Stimulated activated CD8-positive, alpha-beta memory T cell treated with anti-CD3 and anti-CD28 coated beads, Interleukin-4, amount 100 ng/mL, for 1 hour (primary cell): ENCODE measurements at regions not wholly inside any gene's neighbourhood (a gene's known extent, or its start where the extent isn't known, plus 50 kb on each side); places are given as distances from the start of the nearest gene placed in this dataset.
"Not testable (repeated sequence)": the region's sequence is repeated elsewhere in the genome, so short reads cannot be mapped to it uniquely, and the experiment has no call there.

Source experiments
- DNase-seq, 2 donors: peaks; one replicate each; pipeline ENCODE4 v3.0.0-alpha.2; 2020; ENCODE audit warnings: low read depth in 2 of 2, low spot score in 1 of 2

GRCh38 chr13:87736849-87737385 lies 65.7 kb downstream of the SLITRK5 start:
- no peak for DNase-seq

- DNase-seq: no peak
Measured at GRCh38 chr13:87754097-87754496, 82.9 kb downstream of the SLITRK5 start.

- no peak for DNase-seq
Measured at GRCh38 chr13:87769445-87769844, 98.3 kb downstream of the SLITRK5 start.

- no peak for DNase-seq
Measured at GRCh38 chr13:87777387-87777786, 106.2 kb downstream of the SLITRK5 start.

- DNase-seq: no peak
Measured at GRCh38 chr13:87778128-87778527, 107.0 kb downstream of the SLITRK5 start.

GRCh38 chr13:87779426-87779825 lies 108.3 kb downstream of the SLITRK5 start:
- DNase-seq: no peak

- no peak for DNase-seq
Measured at GRCh38 chr13:87783366-87783765, 112.2 kb downstream of the SLITRK5 start.

GRCh38 chr13:87788363-87788762 lies 117.2 kb downstream of the SLITRK5 start:
- no peak for DNase-seq

- DNase-seq: no peak
Measured at GRCh38 chr13:87792878-87793277, 121.7 kb downstream of the SLITRK5 start.

GRCh38 chr13:87798536-87798935 lies 127.4 kb downstream of the SLITRK5 start:
- DNase-seq: no peak

GRCh38 chr13:87810391-87810801 lies 139.2 kb downstream of the SLITRK5 start:
- no peak for DNase-seq

GRCh38 chr13:87810920-87811344 lies 139.8 kb downstream of the SLITRK5 start:
- no peak for DNase-seq

- DNase-seq: no peak
Measured at GRCh38 chr13:87814403-87814802, 143.2 kb downstream of the SLITRK5 start.

- DNase-seq: no peak
Measured at GRCh38 chr13:87820241-87820640, 149.1 kb downstream of the SLITRK5 start.

- no peak for DNase-seq
Measured at GRCh38 chr13:87821512-87821911, 150.3 kb downstream of the SLITRK5 start.

- DNase-seq: not testable (repeated sequence)
Measured at GRCh38 chr13:87826301-87826700, 155.1 kb downstream of the SLITRK5 start.

GRCh38 chr13:87827479-87827878 lies 156.3 kb downstream of the SLITRK5 start:
- DNase-seq: no peak

- DNase-seq: no peak
Measured at GRCh38 chr13:87837522-87837921, 166.4 kb downstream of the SLITRK5 start.

- no peak for DNase-seq
Measured at GRCh38 chr13:87837946-87838345, 166.8 kb downstream of the SLITRK5 start.

- DNase-seq: no peak
Measured at GRCh38 chr13:87851410-87851809, 180.2 kb downstream of the SLITRK5 start.

- no peak for DNase-seq
Measured at GRCh38 chr13:87855553-87855952, 184.4 kb downstream of the SLITRK5 start.

GRCh38 chr13:87859261-87859660 lies 188.1 kb downstream of the SLITRK5 start:
- no peak for DNase-seq

- no peak for DNase-seq
Measured at GRCh38 chr13:87867426-87867825, 196.3 kb downstream of the SLITRK5 start.

- DNase-seq: no peak
Measured at GRCh38 chr13:87868731-87869130, 197.6 kb downstream of the SLITRK5 start.
